Fibroblast of villous mesenchyme (primary cell): ENCODE measurements at regions not wholly inside any gene's neighbourhood (a gene's known extent, or its start where the extent isn't known, plus 50 kb on each side); places are given as distances from the start of the nearest gene placed in this dataset.

Experiments
- DNase-seq: peaks from one replicate; pipeline ENCODE4 v3.0.0-alpha.2; 2010; ENCODE audit warnings: low read depth
- H3K4me3 ChIP-seq: 2 replicates; pipeline ENCODE4 v1.5.1; 2011; ENCODE audit warnings: low read depth, mild to moderate bottlenecking, low read length
- TF ChIP-seq, protein P1 (sequence below): IDR thresholded peaks from 2 replicates; pipeline ENCODE4 v1.5.1; 2012; ENCODE audit warnings: low read depth, mild to moderate bottlenecking, low read length; ENCODE audit not compliant: insufficient read depth

- peak; percentile 17 for DNase-seq
Measured at GRCh38 chr4:156420623-156421022, 467.0 kb upstream of the CTSO start.

DNA sequence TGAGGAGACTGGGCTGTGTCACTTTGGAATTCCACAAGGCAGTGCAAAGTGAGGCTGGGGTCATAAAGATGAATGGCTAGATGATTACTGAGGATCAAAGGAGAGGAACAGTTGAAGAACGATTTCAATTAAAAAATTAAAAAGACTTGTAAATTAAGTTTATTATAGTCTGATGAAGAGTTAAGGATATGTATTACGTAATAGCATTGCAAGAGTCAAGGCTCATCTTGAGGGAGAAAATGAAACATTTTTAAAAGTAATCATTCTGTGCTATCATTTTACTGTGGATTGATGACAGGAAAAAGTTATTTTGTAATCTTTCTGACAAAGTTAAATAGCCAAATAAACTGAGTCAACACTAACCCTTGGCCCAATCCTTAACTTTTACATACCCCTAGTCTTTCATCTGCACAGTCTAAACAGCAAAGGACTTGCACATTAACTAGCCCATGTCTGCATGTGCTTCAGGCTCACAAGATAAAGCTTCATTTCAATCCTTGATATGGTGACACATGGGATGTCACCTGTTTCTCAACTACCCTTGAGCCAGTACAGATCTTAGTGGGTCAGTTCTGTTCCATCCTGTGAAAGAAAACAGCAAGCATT lies 465.5 kb upstream of the CTSO start:
- DNase-seq: peak; percentile 61
- TF ChIP-seq, protein P1, sequence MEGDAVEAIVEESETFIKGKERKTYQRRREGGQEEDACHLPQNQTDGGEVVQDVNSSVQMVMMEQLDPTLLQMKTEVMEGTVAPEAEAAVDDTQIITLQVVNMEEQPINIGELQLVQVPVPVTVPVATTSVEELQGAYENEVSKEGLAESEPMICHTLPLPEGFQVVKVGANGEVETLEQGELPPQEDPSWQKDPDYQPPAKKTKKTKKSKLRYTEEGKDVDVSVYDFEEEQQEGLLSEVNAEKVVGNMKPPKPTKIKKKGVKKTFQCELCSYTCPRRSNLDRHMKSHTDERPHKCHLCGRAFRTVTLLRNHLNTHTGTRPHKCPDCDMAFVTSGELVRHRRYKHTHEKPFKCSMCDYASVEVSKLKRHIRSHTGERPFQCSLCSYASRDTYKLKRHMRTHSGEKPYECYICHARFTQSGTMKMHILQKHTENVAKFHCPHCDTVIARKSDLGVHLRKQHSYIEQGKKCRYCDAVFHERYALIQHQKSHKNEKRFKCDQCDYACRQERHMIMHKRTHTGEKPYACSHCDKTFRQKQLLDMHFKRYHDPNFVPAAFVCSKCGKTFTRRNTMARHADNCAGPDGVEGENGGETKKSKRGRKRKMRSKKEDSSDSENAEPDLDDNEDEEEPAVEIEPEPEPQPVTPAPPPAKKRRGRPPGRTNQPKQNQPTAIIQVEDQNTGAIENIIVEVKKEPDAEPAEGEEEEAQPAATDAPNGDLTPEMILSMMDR: no peak
- no peak overlapping the region for H3K4me3 ChIP-seq

More at GRCh38 chr4:156420623-156421022, 467.0 kb upstream of the CTSO start:
- TF ChIP-seq, protein P1: no peak
- H3K4me3 ChIP-seq: no peak overlapping the region

- no peak overlapping the region for H3K4me3 ChIP-seq
- TF ChIP-seq, protein P1: no peak
- DNase-seq: no peak
Measured at GRCh38 chr4:156414406-156414805, 460.7 kb upstream of the CTSO start.

DNA sequence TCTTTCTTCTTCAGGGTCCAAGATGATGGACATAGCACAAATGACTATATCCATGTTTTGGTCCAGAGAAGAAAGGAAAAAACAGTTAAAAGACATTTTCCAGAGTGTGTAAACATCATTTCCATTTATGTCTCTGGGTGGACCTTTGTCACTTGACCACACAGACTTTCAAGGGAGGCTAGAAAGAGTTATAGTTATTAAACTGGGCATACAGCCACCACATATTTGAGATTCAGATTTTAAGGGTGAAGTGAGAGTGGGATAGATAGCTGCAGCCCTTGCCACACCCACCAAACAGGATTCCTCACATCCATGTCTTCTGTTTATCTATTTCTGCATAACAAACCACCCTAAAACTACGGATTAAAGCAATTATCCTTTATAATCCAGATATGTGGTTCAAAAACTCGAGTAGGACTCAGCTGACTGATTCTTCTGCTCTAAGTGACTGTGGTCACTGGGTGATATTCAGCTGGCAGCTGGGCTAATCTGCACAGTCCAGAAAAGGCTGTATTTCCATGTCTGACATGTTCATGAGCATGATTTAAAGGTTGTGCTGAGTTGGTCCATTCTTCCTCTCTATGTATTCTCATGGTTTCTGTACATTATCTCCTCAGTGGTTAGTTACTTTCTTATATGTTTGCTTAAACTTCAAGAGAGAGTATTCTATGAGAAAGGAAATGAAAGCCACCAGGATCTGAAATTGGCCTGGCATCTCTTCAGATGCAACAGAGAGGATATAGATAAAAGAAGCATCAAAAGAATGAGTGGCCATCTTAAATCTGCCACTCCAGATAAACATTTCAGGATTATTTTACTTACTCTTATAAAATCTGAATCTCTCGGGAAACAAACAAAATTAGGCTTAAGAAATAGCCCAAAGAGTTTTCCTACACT lies 459.8 kb upstream of the CTSO start:
- DNase-seq: peak; percentile 56
- no peak overlapping the region for H3K4me3 ChIP-seq
- TF ChIP-seq, protein P1: no peak

DNA sequence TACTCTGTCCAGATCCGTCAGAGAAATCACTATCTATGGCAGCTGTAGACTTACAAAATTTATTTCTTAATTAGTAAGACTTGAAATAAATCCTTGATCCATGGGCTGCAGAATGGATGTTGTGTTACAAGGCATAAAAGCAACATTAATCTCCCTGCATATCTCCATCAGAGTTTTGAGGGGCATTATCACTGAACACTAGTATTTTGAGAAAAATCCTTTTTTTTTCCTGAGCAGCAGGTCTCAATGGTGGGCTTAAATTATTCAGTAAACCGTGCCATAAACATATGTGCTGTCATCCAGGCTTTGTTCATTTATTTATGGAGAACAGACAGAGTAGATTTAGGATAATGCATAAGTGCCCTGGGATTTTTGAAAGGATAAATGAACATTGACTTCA lies 457.9 kb upstream of the CTSO start:
- TF ChIP-seq, protein P1: no peak
- no peak overlapping the region for H3K4me3 ChIP-seq
- DNase-seq: no peak

DNA sequence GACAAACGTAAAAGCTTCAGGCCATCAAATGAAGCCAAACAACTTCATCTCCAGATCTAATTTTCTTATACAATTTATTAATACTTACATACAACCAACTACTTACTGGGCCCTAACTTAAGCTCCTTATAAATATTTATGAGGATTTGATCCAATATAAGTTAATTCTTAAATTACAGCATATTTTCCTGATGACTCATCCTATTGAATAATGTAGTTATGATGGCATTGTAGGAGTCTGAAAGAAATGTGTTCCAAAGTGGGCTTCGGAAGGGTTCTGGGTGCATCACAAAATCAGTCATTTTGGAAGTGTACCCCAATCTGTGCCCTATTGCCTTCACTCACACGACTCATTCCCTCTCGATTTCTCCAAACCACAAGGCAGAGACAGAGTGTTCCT lies 455.1 kb upstream of the CTSO start:
- TF ChIP-seq, protein P1: no peak
- no peak overlapping the region for H3K4me3 ChIP-seq
- no peak for DNase-seq
